Effector CD8-positive, alpha-beta T cell (primary cell): ENCODE measurements at regions not wholly inside any gene's neighbourhood (a gene's known extent, or its start where the extent isn't known, plus 50 kb on each side); places are given as distances from the start of the nearest gene placed in this dataset.

Source experiments
- DNase-seq: peaks from one replicate; lab custom pipeline; 2025; lab: John Stamatoyannopoulos, UW

- DNase-seq, result no peak
Measured at GRCh38 chr10:78686444-78687060, 382.2 kb upstream of the ZMIZ1 start.

GRCh38 chr10:78687626-78688025 is 381.1 kb upstream of the ZMIZ1 start:
- no peak for DNase-seq

GRCh38 chr10:78688230-78688900 is 380.4 kb upstream of the ZMIZ1 start:
- DNase-seq, result no peak

- DNase-seq, result no peak
Measured at GRCh38 chr10:78688901-78689583, 379.7 kb upstream of the ZMIZ1 start.

- DNase-seq, result no peak
Measured at GRCh38 chr10:78689584-78689935, 379.2 kb upstream of the ZMIZ1 start.

- no peak for DNase-seq
Measured at GRCh38 chr10:78690354-78691111, 378.2 kb upstream of the ZMIZ1 start.

GRCh38 chr10:78691301-78692030 is 377.3 kb upstream of the ZMIZ1 start:
- no peak for DNase-seq

GRCh38 chr10:78692071-78692470 is 376.7 kb upstream of the ZMIZ1 start:
- DNase-seq, result no peak

GRCh38 chr10:78695846-78696245 is 372.9 kb upstream of the ZMIZ1 start:
- no peak for DNase-seq

GRCh38 chr10:78696791-78697395 is 371.9 kb upstream of the ZMIZ1 start:
- DNase-seq, result no peak

- DNase-seq, result no peak
Measured at GRCh38 chr10:78699971-78700370, 368.8 kb upstream of the ZMIZ1 start.

- no peak for DNase-seq
Measured at GRCh38 chr10:78700413-78700812, 368.4 kb upstream of the ZMIZ1 start.

- no peak for DNase-seq
Measured at GRCh38 chr10:78700816-78701520, 367.8 kb upstream of the ZMIZ1 start.

- no peak for DNase-seq
Measured at GRCh38 chr10:78702186-78702585, 366.6 kb upstream of the ZMIZ1 start.

GRCh38 chr10:78702876-78703275 is 365.9 kb upstream of the ZMIZ1 start:
- no peak for DNase-seq

GRCh38 chr10:78703593-78703992 is 365.2 kb upstream of the ZMIZ1 start:
- DNase-seq, result no peak

- no peak for DNase-seq
Measured at GRCh38 chr10:78706256-78706655, 362.5 kb upstream of the ZMIZ1 start.

GRCh38 chr10:78706726-78707540 is 361.8 kb upstream of the ZMIZ1 start:
- no peak for DNase-seq

GRCh38 chr10:78707745-78708144 is 361.0 kb upstream of the ZMIZ1 start:
- DNase-seq, result no peak

GRCh38 chr10:78712147-78712546 is 356.6 kb upstream of the ZMIZ1 start:
- no peak for DNase-seq
